Activated T-helper 1 cell treated with anti-CD3 and anti-CD28 coated beads, Interleukin-12 subunit alpha, Interleukin-12 subunit beta, Interleukin-2, Interleukin-4 antibody, amounts not matched to agents 30 ng/mL and 10 ng/mL and 1 ng/mL, durations not matched to agents 14 hours and 24 hours and 36 hours (primary cell): ENCODE measurements at regions not wholly inside any gene's neighbourhood (a gene's known extent, or its start where the extent isn't known, plus 50 kb on each side); places are given as distances from the start of the nearest gene placed in this dataset.
A peak's percentile ranks its signal among the peaks of the same experiment; 100 is the strongest.
"Not testable (repeated sequence)": the region's sequence is repeated elsewhere in the genome, so short reads cannot be mapped to it uniquely, and the experiment has no call there.

Experiments
- DNase-seq: peaks from one replicate; pipeline ENCODE4 v3.0.0; 2021; ENCODE audit warnings: low spot score
- H3K27ac Mint-ChIP-seq: one replicate; pipeline ENCODE4 v1.8.0; 2021; ENCODE audit warnings: mild to moderate bottlenecking, mixed read lengths
- H3K27me3 Mint-ChIP-seq: one replicate; pipeline ENCODE4 v1.8.0; 2022; ENCODE audit warnings: mild to moderate bottlenecking, moderate library complexity, mixed read lengths; ENCODE audit not compliant: insufficient read depth
- H3K36me3 Mint-ChIP-seq: one replicate; pipeline ENCODE4 v1.8.0; 2021; ENCODE audit warnings: low read depth, mixed read lengths
- H3K4me1 Mint-ChIP-seq: one replicate; pipeline ENCODE4 v1.8.0; 2021; ENCODE audit warnings: low read depth, mixed read lengths
- H3K4me3 Mint-ChIP-seq: one replicate; pipeline ENCODE4 v1.8.0; 2021; ENCODE audit warnings: mild to moderate bottlenecking, moderate library complexity, mixed read lengths
- H3K9me3 Mint-ChIP-seq: one replicate; pipeline ENCODE4 v1.8.0; 2021; ENCODE audit warnings: mixed read lengths
- intact Hi-C: fragments of 100-400 bp; cut with micrococcal nuclease; formaldehyde crosslinking; loops from one replicate; pipeline ENCODE4 v1.15.1; 2024

- intact Hi-C loops: no loop called here
- no peaks in the 10 kb centered on the region for H3K9me3 Mint-ChIP-seq
These were observed 177.6 kb downstream of the STK31 start for GRCh38 chr7:23887660-23888059.

GRCh38 chr7:23888958-23889357 lies 178.9 kb downstream of the STK31 start:
- no peak overlapping the region for H3K27ac Mint-ChIP-seq
- no peak for DNase-seq
- H3K9me3 Mint-ChIP-seq: no peaks in the 10 kb centered on the region
- H3K4me1 Mint-ChIP-seq: peaks cover 14% of the 10 kb centered on the region
- intact Hi-C loops: no loop called here
- peaks cover 14% of the 10 kb centered on the region for H3K27me3 Mint-ChIP-seq
- H3K36me3 Mint-ChIP-seq: no peaks in the 10 kb centered on the region
- no peak overlapping the region for H3K4me3 Mint-ChIP-seq

More at GRCh38 chr7:23887660-23888059, 177.6 kb downstream of the STK31 start:
- peaks cover under 1% of the 10 kb centered on the region for H3K4me1 Mint-ChIP-seq
- peaks cover 14% of the 10 kb centered on the region for H3K27me3 Mint-ChIP-seq
- H3K36me3 Mint-ChIP-seq: no peaks in the 10 kb centered on the region
- no peak for DNase-seq
- H3K4me3 Mint-ChIP-seq: no peak overlapping the region
- no peak overlapping the region for H3K27ac Mint-ChIP-seq

GRCh38 chr7:23889566-23889965 lies 179.5 kb downstream of the STK31 start:
- no peaks in the 10 kb centered on the region for H3K9me3 Mint-ChIP-seq
- no peaks in the 10 kb centered on the region for H3K36me3 Mint-ChIP-seq
- peaks cover 14% of the 10 kb centered on the region for H3K27me3 Mint-ChIP-seq
- H3K4me3 Mint-ChIP-seq: no peak overlapping the region
- intact Hi-C loops: no loop called here
- H3K4me1 Mint-ChIP-seq: peaks cover 20% of the 10 kb centered on the region
- DNase-seq: no peak
- no peak overlapping the region for H3K27ac Mint-ChIP-seq

- intact Hi-C loops: loop anchor here (10.0 kb wide), 3 partner anchors 517 to 1963 kb away; partner anchors contain the start of gene GSDME
- Mint-ChIP-seq H3K27ac (no peak overlapping the region), H3K9me3 (no peaks in the 10 kb centered on the region), H3K4me1 (peaks cover 35% of the 10 kb centered on the region), H3K36me3 (no peaks in the 10 kb centered on the region), H3K4me3 (no peak overlapping the region), H3K27me3 (peaks cover 9% of the 10 kb centered on the region)
- no peak for DNase-seq
These were observed 182.0 kb downstream of the STK31 start for GRCh38 chr7:23892019-23892418.

- no peak for DNase-seq
- peaks cover 35% of the 10 kb centered on the region for H3K4me1 Mint-ChIP-seq
- intact Hi-C loops: loop anchor here (10.0 kb wide), 3 partner anchors 519 to 1961 kb away; partner anchors contain the start of gene GSDME
- peaks cover 9% of the 10 kb centered on the region for H3K27me3 Mint-ChIP-seq
- H3K9me3 Mint-ChIP-seq: no peaks in the 10 kb centered on the region
- H3K27ac Mint-ChIP-seq: peak overlapping the region; percentile 65
- H3K36me3 Mint-ChIP-seq: no peaks in the 10 kb centered on the region
- H3K4me3 Mint-ChIP-seq: no peak overlapping the region
These were observed 183.3 kb downstream of the STK31 start for GRCh38 chr7:23893176-23893941.

DNA sequence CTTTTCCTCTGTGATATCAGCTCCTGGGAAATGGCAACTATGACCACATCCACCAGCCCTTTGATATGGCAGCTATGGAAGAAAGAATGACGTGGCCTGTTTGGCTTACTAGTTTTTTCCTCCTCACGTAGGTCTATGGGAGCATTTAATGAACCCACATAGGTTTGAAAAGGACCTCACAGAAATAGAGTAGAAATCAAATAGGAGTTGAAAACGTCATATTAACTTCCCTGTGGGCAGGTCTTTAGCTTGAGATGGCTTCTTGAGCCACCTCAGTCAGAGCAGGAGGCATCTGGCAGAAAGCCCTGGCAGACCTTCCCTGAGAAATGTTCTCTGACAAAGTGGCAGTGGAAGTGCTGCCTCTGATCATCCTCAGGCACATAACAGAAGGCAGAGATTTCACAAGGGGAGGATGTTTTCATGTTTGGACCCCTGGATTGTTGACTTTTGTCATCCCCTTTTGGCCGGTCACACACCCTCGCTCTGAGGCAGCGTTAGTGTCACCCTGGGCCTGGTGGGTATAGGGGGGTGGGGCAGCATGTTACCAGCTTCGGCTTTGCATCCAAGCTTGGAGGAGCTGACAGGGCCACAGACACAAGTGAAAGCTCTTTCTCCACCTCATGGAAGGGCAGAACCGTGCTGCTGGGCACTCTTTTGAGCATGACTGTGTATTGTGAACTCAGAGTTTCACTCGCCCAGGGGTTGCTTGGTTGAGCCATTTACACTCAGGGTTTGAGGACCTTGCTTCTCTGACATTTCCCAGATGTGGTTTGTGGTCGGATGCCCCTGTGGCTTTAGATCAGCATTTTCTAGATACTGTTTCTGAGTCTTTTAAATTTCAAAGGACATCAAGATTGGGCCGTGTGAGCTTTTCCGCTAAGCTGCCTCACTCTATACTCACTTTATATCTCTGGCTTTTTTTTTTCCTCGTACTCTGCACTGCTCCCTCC lies 184.2 kb downstream of the STK31 start:
- intact Hi-C loops: loop anchor here (1.0 to 10.0 kb wide), 5 partner anchors 74 to 1961 kb away; partner anchors contain the start of gene GSDME
- Mint-ChIP-seq H3K9me3 (no peaks in the 10 kb centered on the region), H3K4me1 (peaks cover 35% of the 10 kb centered on the region), H3K27me3 (peaks cover 9% of the 10 kb centered on the region), H3K4me3 (peak overlapping the region; percentile 41), H3K36me3 (no peaks in the 10 kb centered on the region), H3K27ac (peak overlapping the region; percentile 65)
- DNase-seq: peak; percentile 24

- no peaks in the 10 kb centered on the region for H3K9me3 Mint-ChIP-seq
- peaks cover 35% of the 10 kb centered on the region for H3K4me1 Mint-ChIP-seq
- peaks cover 7% of the 10 kb centered on the region for H3K27me3 Mint-ChIP-seq
- intact Hi-C loops: loop anchor here (1.0 to 10.0 kb wide), 5 partner anchors 73 to 1960 kb away; partner anchors contain the start of gene GSDME
- H3K27ac Mint-ChIP-seq: peak overlapping the region; percentile 65
- H3K36me3 Mint-ChIP-seq: no peaks in the 10 kb centered on the region
- DNase-seq: no peak
- peak overlapping the region; percentile 9 for H3K4me3 Mint-ChIP-seq
These were observed 185.0 kb downstream of the STK31 start for GRCh38 chr7:23894892-23895569.

DNA sequence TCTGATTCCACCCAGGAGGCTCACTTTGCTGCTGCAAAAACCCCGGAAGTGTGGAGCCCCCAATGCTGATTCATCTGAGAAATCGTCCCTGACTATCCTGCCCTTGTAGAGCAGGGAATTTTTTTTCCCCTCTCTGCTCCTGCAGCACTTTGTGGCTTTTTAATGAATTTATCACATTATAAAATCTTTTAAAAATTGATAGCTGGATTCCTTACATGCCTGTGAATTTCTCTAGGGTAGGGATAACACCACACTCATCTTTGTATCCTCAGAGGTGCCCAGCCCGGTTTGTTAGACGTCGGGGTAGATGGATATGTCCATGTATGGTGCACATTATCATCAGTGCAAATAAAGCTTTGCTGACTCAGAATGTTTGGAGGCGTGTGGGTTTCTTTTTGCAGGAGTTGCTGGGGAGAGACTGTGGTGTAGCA lies 185.7 kb downstream of the STK31 start:
- no peaks in the 10 kb centered on the region for H3K9me3 Mint-ChIP-seq
- intact Hi-C loops: loop anchor here (10.0 kb wide), 3 partner anchors 521 to 1959 kb away; partner anchors contain the start of gene GSDME
- no peak overlapping the region for H3K27ac Mint-ChIP-seq
- H3K27me3 Mint-ChIP-seq: peaks cover 5% of the 10 kb centered on the region
- H3K4me1 Mint-ChIP-seq: peaks cover 35% of the 10 kb centered on the region
- no peak for DNase-seq
- no peak overlapping the region for H3K4me3 Mint-ChIP-seq
- H3K36me3 Mint-ChIP-seq: no peaks in the 10 kb centered on the region

DNA sequence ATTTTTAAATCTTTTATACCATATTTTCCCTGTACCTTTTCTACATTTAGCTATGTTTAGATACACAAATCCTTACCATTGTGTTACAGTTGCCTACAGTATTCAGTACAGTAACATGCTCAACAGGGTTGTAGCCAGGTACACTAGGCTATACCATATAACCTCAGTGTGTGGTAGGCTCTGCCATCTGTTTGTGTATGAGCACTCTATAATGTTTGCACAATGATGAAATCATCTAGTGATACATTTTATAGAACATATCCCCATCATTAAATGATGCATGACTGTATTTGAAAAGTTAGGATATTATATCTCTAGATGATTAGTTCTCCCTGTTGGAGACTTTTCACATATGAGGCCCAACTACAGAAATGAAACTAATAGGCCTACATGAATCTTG lies 188.6 kb downstream of the STK31 start:
- no peak overlapping the region for H3K27ac Mint-ChIP-seq
- H3K36me3 Mint-ChIP-seq: no peaks in the 10 kb centered on the region
- no peak for DNase-seq
- H3K27me3 Mint-ChIP-seq: no peaks in the 10 kb centered on the region
- no peak overlapping the region for H3K4me3 Mint-ChIP-seq
- H3K9me3 Mint-ChIP-seq: no peaks in the 10 kb centered on the region
- H3K4me1 Mint-ChIP-seq: peaks cover 25% of the 10 kb centered on the region
- intact Hi-C loops: loop anchor here (10.0 kb wide), 3 partner anchors 524 to 1956 kb away; partner anchors contain the start of gene GSDME

- H3K9me3 Mint-ChIP-seq, H3K4me3 Mint-ChIP-seq, H3K27me3 Mint-ChIP-seq, H3K4me1 Mint-ChIP-seq, DNase-seq, H3K36me3 Mint-ChIP-seq, H3K27ac Mint-ChIP-seq, intact Hi-C loops: not testable (repeated sequence)
These were observed 194.9 kb downstream of the STK31 start for GRCh38 chr7:23904901-23905300.

DNA sequence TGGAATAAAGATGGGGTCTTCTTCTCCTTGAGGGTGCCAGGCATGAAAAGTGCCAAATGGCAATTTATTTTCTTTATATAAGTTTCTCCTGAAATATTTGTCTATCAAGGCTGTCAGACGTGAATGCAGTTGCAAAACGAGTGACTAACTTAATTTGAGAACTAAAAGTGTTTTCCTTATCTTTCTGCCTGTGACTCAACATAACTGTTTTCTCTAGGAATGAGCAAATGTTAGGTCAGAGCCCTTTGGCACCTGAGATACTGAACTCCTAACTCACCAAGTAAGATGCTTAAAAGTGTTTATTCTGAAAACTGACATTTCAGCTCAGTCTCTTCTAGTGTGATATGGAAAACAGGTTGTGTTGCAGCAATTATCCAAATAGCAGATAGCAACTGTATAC lies 197.0 kb downstream of the STK31 start:
- intact Hi-C loops: no loop called here
- Mint-ChIP-seq H3K4me1 (no peaks in the 10 kb centered on the region), H3K4me3 (no peak overlapping the region), H3K36me3 (no peaks in the 10 kb centered on the region), H3K27me3 (peaks cover 2% of the 10 kb centered on the region), H3K27ac (no peak overlapping the region), H3K9me3 (peaks cover 4% of the 10 kb centered on the region)
- no peak for DNase-seq

GRCh38 chr7:23909426-23909825 lies 199.4 kb downstream of the STK31 start:
- no peaks in the 10 kb centered on the region for H3K4me1 Mint-ChIP-seq
- H3K27me3 Mint-ChIP-seq: peaks cover 5% of the 10 kb centered on the region
- peaks cover 12% of the 10 kb centered on the region for H3K9me3 Mint-ChIP-seq
- H3K27ac Mint-ChIP-seq: no peak overlapping the region
- DNase-seq: no peak
- no peak overlapping the region for H3K4me3 Mint-ChIP-seq
- H3K36me3 Mint-ChIP-seq: no peaks in the 10 kb centered on the region
- intact Hi-C loops: no loop called here
